ENCODE measurements at regions not wholly inside any gene's neighbourhood (a gene's known extent, or its start where the extent isn't known, plus 50 kb on each side); places are given as distances from the start of the nearest gene placed in this dataset.

DNA sequence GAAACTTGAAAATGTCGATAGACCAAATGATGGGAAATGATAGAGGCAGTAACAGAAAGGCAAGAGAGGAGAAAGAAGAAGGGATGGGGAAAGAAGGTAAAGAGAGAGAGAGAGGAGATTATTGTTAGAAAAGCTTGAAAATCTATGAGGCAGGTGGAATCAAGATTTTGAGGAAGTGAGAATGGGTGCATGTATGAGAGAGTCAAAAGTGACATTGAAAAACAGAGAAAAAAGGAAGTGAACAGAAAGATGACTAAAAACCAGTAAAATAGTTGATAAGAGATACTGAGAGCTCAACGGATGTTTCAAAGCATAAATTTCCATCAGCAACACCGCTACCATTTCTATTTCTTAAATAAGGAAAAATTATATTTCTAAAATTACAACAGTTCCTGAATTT is 327.4 kb upstream of the CWC22 start:
- TF ChIP-seq, protein P1, sequence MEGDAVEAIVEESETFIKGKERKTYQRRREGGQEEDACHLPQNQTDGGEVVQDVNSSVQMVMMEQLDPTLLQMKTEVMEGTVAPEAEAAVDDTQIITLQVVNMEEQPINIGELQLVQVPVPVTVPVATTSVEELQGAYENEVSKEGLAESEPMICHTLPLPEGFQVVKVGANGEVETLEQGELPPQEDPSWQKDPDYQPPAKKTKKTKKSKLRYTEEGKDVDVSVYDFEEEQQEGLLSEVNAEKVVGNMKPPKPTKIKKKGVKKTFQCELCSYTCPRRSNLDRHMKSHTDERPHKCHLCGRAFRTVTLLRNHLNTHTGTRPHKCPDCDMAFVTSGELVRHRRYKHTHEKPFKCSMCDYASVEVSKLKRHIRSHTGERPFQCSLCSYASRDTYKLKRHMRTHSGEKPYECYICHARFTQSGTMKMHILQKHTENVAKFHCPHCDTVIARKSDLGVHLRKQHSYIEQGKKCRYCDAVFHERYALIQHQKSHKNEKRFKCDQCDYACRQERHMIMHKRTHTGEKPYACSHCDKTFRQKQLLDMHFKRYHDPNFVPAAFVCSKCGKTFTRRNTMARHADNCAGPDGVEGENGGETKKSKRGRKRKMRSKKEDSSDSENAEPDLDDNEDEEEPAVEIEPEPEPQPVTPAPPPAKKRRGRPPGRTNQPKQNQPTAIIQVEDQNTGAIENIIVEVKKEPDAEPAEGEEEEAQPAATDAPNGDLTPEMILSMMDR (conservative IDR thresholded peaks at IDR 0.05; ENCODE audit: low read depth, low read length): no peak
- no peak for TF ChIP-seq EZH2 (IDR thresholded peaks at IDR 0.05; ENCODE audit: borderline replicate concordance, low read depth, low read length, poor library complexity, severe bottlenecking)

Measured in A673 (cell line).